ENCODE measurements at regions not wholly inside any gene's neighbourhood (a gene's known extent, or its start where the extent isn't known, plus 50 kb on each side); places are given as distances from the start of the nearest gene placed in this dataset.

GRCh38 chr1:164466429-164466828 lies 92.6 kb upstream of the PBX1 start:
- H3K14ac ChIP-seq (replicated peaks; ENCODE audit: low read depth, low read length), result no peak overlapping the region
- no peak overlapping the region for H3K56ac ChIP-seq (ENCODE audit: extremely low read depth, insufficient read depth, low read length)
- ATAC-seq (ENCODE audit: low read depth), result no peak
- H3K9me1 ChIP-seq (ENCODE audit: insufficient read depth, low read length), result no peaks in the 10 kb centered on the region
- no peak overlapping the region for H2BK20ac ChIP-seq (ENCODE audit: low read depth, low read length)
- H3K27me3 ChIP-seq (ENCODE audit: control insufficient read depth, insufficient read depth, low read length), result no peaks in the 10 kb centered on the region
- H3K4me3 ChIP-seq (ENCODE audit: insufficient read depth, low read depth, low read length), result no peak overlapping the region
- no peak overlapping the region for H2AK9ac ChIP-seq (replicated peaks; ENCODE audit: low read depth, low read length, poor library complexity)
- ChIA-PET POLR2A (ENCODE audit: unreplicated experiment) (no interaction called here), CTCF (no interaction called here)
- no peak overlapping the region for H2AK5ac ChIP-seq (ENCODE audit: low read depth, low read length)
- no peaks in the 10 kb centered on the region for H4K20me1 ChIP-seq (ENCODE audit: insufficient read depth, low read length)
- no peak overlapping the region for H3K23ac ChIP-seq (ENCODE audit: low read depth, low read length)
- intact Hi-C loops (cut with micrococcal nuclease), result no loop called here
- H3K9ac ChIP-seq (ENCODE audit: low read depth, low read length), result no peak overlapping the region
- H3K36me3 ChIP-seq (ENCODE audit: control insufficient read depth, insufficient read depth, low read length), result no peaks in the 10 kb centered on the region
- no peaks in the 10 kb centered on the region for H3K79me1 ChIP-seq (ENCODE audit: low read depth in 1 of 2, low read length in 2 of 2)
- no peak overlapping the region for H2BK120ac ChIP-seq (ENCODE audit: low read depth, low read length)
- no peak overlapping the region for H3K27ac ChIP-seq (ENCODE audit: insufficient read depth, low read length)
- no peak overlapping the region for H4K5ac ChIP-seq (ENCODE audit: low read depth, low read length)
- H3K4ac ChIP-seq (ENCODE audit: low read depth, low read length), result no peak overlapping the region
- H3K18ac ChIP-seq (ENCODE audit: low read depth, low read length), result no peak overlapping the region
- in situ Hi-C loops (cut with MboI; ENCODE audit: low sequenced_read_pairs), result no loop called here
- H2BK15ac ChIP-seq (ENCODE audit: low read depth, low read length), result no peak overlapping the region
- H4K8ac ChIP-seq (ENCODE audit: low read depth in 2 of 2, low read length in 2 of 2), result no peak overlapping the region
- H3K4me1 ChIP-seq (ENCODE audit: control insufficient read depth, insufficient read depth, low read length), result no peaks in the 10 kb centered on the region
- no peak overlapping the region for H4K91ac ChIP-seq (ENCODE audit: insufficient read depth, low read depth, low read length)
- no peak for DNase-seq
- dilution Hi-C loops (cut with HindIII; ENCODE audit: low sequenced_read_pairs, unreplicated experiment), result no loop called here
- no TSS peak for BruUV-seq (replicated peaks)
- no peak for TF ChIP-seq RCOR1 (IDR thresholded peaks at IDR 0.05; ENCODE audit: insufficient replicate concordance, low read length)
- no peak for TF ChIP-seq CTCF (conservative IDR thresholded peaks at IDR 0.05; ENCODE audit: low read depth, low read length)
- no peak for TF ChIP-seq USF2 (IDR thresholded peaks at IDR 0.05; ENCODE audit: low read depth, low read length)
- TF ChIP-seq BHLHE40 (IDR thresholded peaks at IDR 0.05; ENCODE audit: low read depth, low read length), result no peak
- TF ChIP-seq RFX5 (IDR thresholded peaks at IDR 0.05; ENCODE audit: low read depth, low read length), result no peak
- no peak for TF ChIP-seq NFE2L2 (IDR thresholded peaks at IDR 0.05; ENCODE audit: low read depth, low read length)
- TF ChIP-seq MAZ (IDR thresholded peaks at IDR 0.05; ENCODE audit: borderline replicate concordance, low read depth, low read length), result no peak
- no peaks in the 10 kb centered on the region for H3K9me3 ChIP-seq (ENCODE audit: control insufficient read depth, insufficient read depth, low read length)
- no peak overlapping the region for H3K4me2 ChIP-seq (ENCODE audit: low read depth, low read length)
- H2BK5ac ChIP-seq (ENCODE audit: low read depth, low read length, poor library complexity, severe bottlenecking), result no peak overlapping the region
- WGBS, 2 experiments (ENCODE audit: extremely low coverage in 2 of 2, insufficient read length in 1 of 2), result 94% methylated on average over 2 of the region's 5 CpGs; no CpG with 5 or more reads in 1 of the 2 experiments
- no peak overlapping the region for H2AFZ ChIP-seq (replicated peaks; ENCODE audit: low read length, poor library complexity)

Measured in IMR-90 (cell line).